ENCODE measurements at regions not wholly inside any gene's neighbourhood (a gene's known extent, or its start where the extent isn't known, plus 50 kb on each side); places are given as distances from the start of the nearest gene placed in this dataset.
"Not testable (repeated sequence)": the region's sequence is repeated elsewhere in the genome, so short reads cannot be mapped to it uniquely, and the experiment has no call there.

- H3K27me3 ChIP-seq = no peaks in the 10 kb centered on the region
- no peak for TF ChIP-seq Cebpa-rat (IDR thresholded peaks at IDR 0.05)
- no peak overlapping the region for H3K4me3 ChIP-seq
- H3K4me2 ChIP-seq = no peak overlapping the region
- H4K20me1 ChIP-seq = no peaks in the 10 kb centered on the region
- H3K9me3 ChIP-seq (replicated peaks in 1 of 11) = peaks cover 7 to 16% (median 9%) of the 10 kb centered on the region in 11 experiments; a peak in 21 of 22 replicates
- no peak overlapping the region for H3K9ac ChIP-seq
- no peaks in the 10 kb centered on the region for H3K36me3 ChIP-seq
- H3K4me1 ChIP-seq = no peaks in the 10 kb centered on the region
- H3K27ac ChIP-seq = no peak overlapping the region
These were observed 173.1 kb downstream of the SLC38A4 start for GRCh38 chr12:46652692-46653091.

GRCh38 chr12:46650688-46651087, 175.1 kb downstream of the SLC38A4 start:
- Histone ChIP-seq H4K20me1 (no peaks in the 10 kb centered on the region), H3K27me3 (no peaks in the 10 kb centered on the region), H3K4me1 (no peaks in the 10 kb centered on the region), H3K36me3 (no peaks in the 10 kb centered on the region), H3K4me3 (no peak overlapping the region), H3K9me3 (replicated peaks in 1 of 11) (peaks cover 10 to 20% (median 15%) of the 10 kb centered on the region in 11 experiments; a peak in 21 of 22 replicates), H3K4me2 (no peak overlapping the region), H3K27ac (no peak overlapping the region), H3K9ac (no peak overlapping the region)
- no peak for TF ChIP-seq Cebpa-rat (IDR thresholded peaks at IDR 0.05)

- Histone ChIP-seq H3K4me3 (no peak overlapping the region), H3K9ac (no peak overlapping the region), H3K4me2 (no peak overlapping the region), H3K4me1 (no peaks in the 10 kb centered on the region), H3K27ac (no peak overlapping the region), H4K20me1 (no peaks in the 10 kb centered on the region), H3K36me3 (no peaks in the 10 kb centered on the region), H3K27me3 (no peaks in the 10 kb centered on the region), H3K9me3 (replicated peaks in 1 of 11) (peaks cover 10 to 20% (median 15%) of the 10 kb centered on the region in 11 experiments; a peak in 21 of 22 replicates)
- TF ChIP-seq Cebpa-rat (IDR thresholded peaks at IDR 0.05) = no peak
These were observed 176.4 kb downstream of the SLC38A4 start for GRCh38 chr12:46649433-46649832.

- no peak for TF ChIP-seq Cebpa-rat (IDR thresholded peaks at IDR 0.05)
- Histone ChIP-seq H3K36me3 (no peaks in the 10 kb centered on the region), H3K4me3 (no peak overlapping the region), H3K4me1 (no peaks in the 10 kb centered on the region), H3K27ac (no peak overlapping the region), H4K20me1 (no peaks in the 10 kb centered on the region), H3K9me3 (replicated peaks in 1 of 11) (peaks cover 10 to 23% (median 15%) of the 10 kb centered on the region in 11 experiments; a peak in 21 of 22 replicates), H3K4me2 (no peak overlapping the region), H3K27me3 (no peaks in the 10 kb centered on the region), H3K9ac (no peak overlapping the region)
These were observed 178.8 kb downstream of the SLC38A4 start for GRCh38 chr12:46647034-46647433.

- not testable (repeated sequence) for H3K9ac ChIP-seq, H3K27me3 ChIP-seq, H3K4me3 ChIP-seq, H3K4me1 ChIP-seq, H3K27ac ChIP-seq, H4K20me1 ChIP-seq, H3K36me3 ChIP-seq, H3K4me2 ChIP-seq
- H3K9me3 ChIP-seq (replicated peaks in 1 of 11) = peaks cover 32 to 58% (median 47%) of the 10 kb centered on the region in 11 experiments
These were observed 184.1 kb downstream of the SLC38A4 start for GRCh38 chr12:46641649-46642048.

- Histone ChIP-seq H3K9me3 (replicated peaks in 1 of 11) (peaks cover 32 to 53% (median 41%) of the 10 kb centered on the region in 11 experiments), H3K27me3 (no peaks in the 10 kb centered on the region), H3K4me2 (no peak overlapping the region), H3K9ac (no peak overlapping the region), H3K4me1 (no peaks in the 10 kb centered on the region), H3K36me3 (peaks cover 0 to 6% (median 0%) of the 10 kb centered on the region in 11 experiments; a peak in 4 of 22 replicates), H4K20me1 (no peaks in the 10 kb centered on the region), H3K27ac (no peak overlapping the region), H3K4me3 (no peak overlapping the region)
- TF ChIP-seq Cebpa-rat (IDR thresholded peaks at IDR 0.05) = no peak
These were observed 190.0 kb downstream of the SLC38A4 start for GRCh38 chr12:46635818-46636217.

GRCh38 chr12:46629331-46630229, 196.2 kb downstream of the SLC38A4 start:
- H3K4me1 ChIP-seq = no peaks in the 10 kb centered on the region
- H3K9ac ChIP-seq = no peak overlapping the region
- no peaks in the 10 kb centered on the region; a peak in 1 of 22 replicates for H4K20me1 ChIP-seq
- no peak for TF ChIP-seq Cebpa-rat (IDR thresholded peaks at IDR 0.05)
- no peaks in the 10 kb centered on the region for H3K9me3 ChIP-seq (replicated peaks in 1 of 11)
- H3K4me2 ChIP-seq = no peak overlapping the region
- H3K36me3 ChIP-seq = no peaks in the 10 kb centered on the region
- no peaks in the 10 kb centered on the region for H3K27me3 ChIP-seq
- no peak overlapping the region for H3K4me3 ChIP-seq
- H3K27ac ChIP-seq = no peak overlapping the region

- Histone ChIP-seq H3K4me2 (no peak overlapping the region), H3K4me1 (no peaks in the 10 kb centered on the region), H4K20me1 (no peaks in the 10 kb centered on the region; a peak in 1 of 22 replicates), H3K4me3 (no peak overlapping the region), H3K9ac (no peak overlapping the region), H3K9me3 (replicated peaks in 1 of 11) (no peaks in the 10 kb centered on the region), H3K27ac (no peak overlapping the region), H3K27me3 (no peaks in the 10 kb centered on the region), H3K36me3 (no peaks in the 10 kb centered on the region)
- no peak for TF ChIP-seq Cebpa-rat (IDR thresholded peaks at IDR 0.05)
These were observed 197.6 kb downstream of the SLC38A4 start for GRCh38 chr12:46628176-46628575.

GRCh38 chr12:46627686-46628085, 198.1 kb downstream of the SLC38A4 start:
- no peaks in the 10 kb centered on the region for H3K36me3 ChIP-seq
- H3K9me3 ChIP-seq (replicated peaks in 1 of 11) = no peaks in the 10 kb centered on the region
- H3K4me1 ChIP-seq = no peaks in the 10 kb centered on the region
- H3K27ac ChIP-seq = no peak overlapping the region
- no peak overlapping the region for H3K4me2 ChIP-seq
- H4K20me1 ChIP-seq = no peaks in the 10 kb centered on the region; a peak in 1 of 22 replicates
- TF ChIP-seq Cebpa-rat (IDR thresholded peaks at IDR 0.05) = no peak
- H3K27me3 ChIP-seq = no peaks in the 10 kb centered on the region
- no peak overlapping the region for H3K9ac ChIP-seq
- H3K4me3 ChIP-seq = no peak overlapping the region

GRCh38 chr12:46619474-46619873, 206.3 kb downstream of the SLC38A4 start:
- not testable (repeated sequence) for H3K9ac ChIP-seq, H3K4me2 ChIP-seq, H3K27ac ChIP-seq, H4K20me1 ChIP-seq, H3K4me3 ChIP-seq, H3K4me1 ChIP-seq, H3K36me3 ChIP-seq, H3K27me3 ChIP-seq
- peaks cover 6 to 16% (median 8%) of the 10 kb centered on the region in 11 experiments; a peak in 19 of 22 replicates for H3K9me3 ChIP-seq (replicated peaks in 1 of 11)

- H3K27ac ChIP-seq, H3K4me1 ChIP-seq, H3K36me3 ChIP-seq, H3K9ac ChIP-seq, H3K4me2 ChIP-seq, H3K27me3 ChIP-seq, H3K4me3 ChIP-seq, H4K20me1 ChIP-seq: not testable (repeated sequence)
- peaks cover 6 to 16% (median 9%) of the 10 kb centered on the region in 11 experiments; a peak in 19 of 22 replicates for H3K9me3 ChIP-seq (replicated peaks in 1 of 11)
These were observed 208.1 kb downstream of the SLC38A4 start for GRCh38 chr12:46617737-46618136.
